GM12878 (cell line): ENCODE measurements at regions not wholly inside any gene's neighbourhood (a gene's known extent, or its start where the extent isn't known, plus 50 kb on each side); places are given as distances from the start of the nearest gene placed in this dataset.

Source experiments
- ASH2L ChIP-seq: fragments of 300-600, 200-600 bp; sonication (generic); IDR thresholded peaks from 2 replicates; pipeline ENCODE4 v1.6.1; 2017; ENCODE audit warnings: low read depth, mild to moderate bottlenecking, borderline replicate concordance
- ATF7 ChIP-seq: fragments of 450-650 bp; IDR thresholded peaks from 2 replicates; pipeline ENCODE4 v1.6.1; 2016; ENCODE audit warnings: low read depth, mild to moderate bottlenecking
- BCL3 ChIP-seq: IDR thresholded peaks from 2 replicates; pipeline ENCODE4 v1.6.1; 2011; ENCODE audit warnings: borderline replicate concordance, low read depth, mild to moderate bottlenecking, moderate library complexity, low read length; ENCODE audit not compliant: insufficient read depth, poor library complexity, severe bottlenecking
- CREM ChIP-seq: IDR thresholded peaks from 2 replicates; pipeline ENCODE4 v1.6.1; 2014; ENCODE audit warnings: antibody characterized with exemption, low read depth
- EED ChIP-seq: sonication (generic); IDR thresholded peaks from 2 replicates; pipeline ENCODE4 v1.6.1; 2016; ENCODE audit warnings: antibody characterized with exemption, low read depth
- EP300 ChIP-seq, 2 experiments: fragments of 150-350 bp in 1 of 2; IDR thresholded peaks; 2 replicates each; pipeline ENCODE4 v1.6.1; 2011 to 2012; ENCODE audit warnings: low read depth in 2 of 2, low read length in 2 of 2, borderline replicate concordance in 1 of 2, improper control_type of control experiment in 1 of 2, inconsistent platforms in 1 of 2; ENCODE audit not compliant: control insufficient read depth in 1 of 2
- IKZF1 ChIP-seq: fragments of 450-650 bp; conservative IDR thresholded peaks from 2 replicates; pipeline ENCODE4 v1.6.1; 2017; ENCODE audit warnings: antibody characterized with exemption, mild to moderate bottlenecking
- MEF2A ChIP-seq: IDR thresholded peaks from 2 replicates; pipeline ENCODE4 v1.6.1; 2011; ENCODE audit warnings: low read depth, mild to moderate bottlenecking, low read length, moderate library complexity; ENCODE audit not compliant: insufficient read depth
- MTA3 ChIP-seq: IDR thresholded peaks from 2 replicates; pipeline ENCODE4 v1.6.1; 2012; ENCODE audit warnings: low read length, inconsistent platforms, borderline replicate concordance
- NR2C1 ChIP-seq: fragments of 450-650 bp; IDR thresholded peaks from 2 replicates; pipeline ENCODE4 v1.6.1; 2017; ENCODE audit warnings: antibody characterized with exemption, mild to moderate bottlenecking, moderate library complexity
- POU2F2 ChIP-seq: IDR thresholded peaks from 3 replicates; pipeline ENCODE4 v1.6.1; 2011; ENCODE audit warnings: low read depth, mild to moderate bottlenecking, low read length, borderline replicate concordance
- RCOR1 ChIP-seq: conservative IDR thresholded peaks from 2 replicates; pipeline ENCODE4 v1.6.1; 2012; ENCODE audit warnings: low read depth, low read length, improper control_type of control experiment
- SIX5 ChIP-seq: IDR thresholded peaks from 2 replicates; pipeline ENCODE4 v1.6.1; 2011; ENCODE audit warnings: mild to moderate bottlenecking, low read depth, low read length, moderate library complexity; ENCODE audit not compliant: severe bottlenecking
- YY1 ChIP-seq: IDR thresholded peaks from 2 replicates; pipeline ENCODE4 v1.6.1; 2011; ENCODE audit warnings: low read depth, mild to moderate bottlenecking, low read length
- TF ChIP-seq, protein P1 (sequence below): IDR thresholded peaks from 2 replicates; pipeline ENCODE4 v1.6.1; 2012; ENCODE audit warnings: improper control_type of control experiment, low read depth, low read length; ENCODE audit not compliant: insufficient replicate concordance
- TF ChIP-seq, protein P2 (sequence below): fragments of 450-650 bp; IDR thresholded peaks from 2 replicates; pipeline ENCODE4 v1.6.1; 2017; ENCODE audit warnings: mild to moderate bottlenecking, low read depth, inconsistent platforms; ENCODE audit not compliant: poor library complexity, severe bottlenecking
- TF ChIP-seq, protein P3 (sequence below): fragments of 450-650 bp; IDR thresholded peaks from 2 replicates; pipeline ENCODE4 v1.6.1; 2017; ENCODE audit warnings: mild to moderate bottlenecking, moderate library complexity

DNA sequence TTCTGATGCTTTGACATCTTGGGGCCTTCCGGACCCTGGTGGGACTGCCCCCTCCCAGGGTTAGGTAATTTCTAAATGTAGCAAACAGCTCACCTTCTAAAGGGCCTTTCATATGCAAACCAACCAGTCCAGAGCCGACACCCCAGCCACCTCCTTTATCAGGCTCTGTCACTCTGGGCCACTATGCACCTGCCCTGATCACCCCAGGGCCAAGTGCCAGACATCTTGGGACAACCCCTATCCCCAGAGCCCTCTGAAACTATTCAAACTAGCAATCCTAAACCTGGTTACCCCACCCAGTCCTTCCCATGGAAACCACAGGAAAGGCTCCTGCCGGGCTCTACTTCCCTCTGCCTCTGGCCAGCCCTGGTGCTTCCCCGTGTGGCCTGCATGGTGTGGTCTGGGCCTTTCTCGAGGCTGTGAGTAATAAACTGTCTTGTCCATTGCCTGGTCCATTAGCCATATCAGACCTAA is 91.2 kb upstream of the TNRC6C start (continued):
- TF ChIP-seq, protein P1, sequence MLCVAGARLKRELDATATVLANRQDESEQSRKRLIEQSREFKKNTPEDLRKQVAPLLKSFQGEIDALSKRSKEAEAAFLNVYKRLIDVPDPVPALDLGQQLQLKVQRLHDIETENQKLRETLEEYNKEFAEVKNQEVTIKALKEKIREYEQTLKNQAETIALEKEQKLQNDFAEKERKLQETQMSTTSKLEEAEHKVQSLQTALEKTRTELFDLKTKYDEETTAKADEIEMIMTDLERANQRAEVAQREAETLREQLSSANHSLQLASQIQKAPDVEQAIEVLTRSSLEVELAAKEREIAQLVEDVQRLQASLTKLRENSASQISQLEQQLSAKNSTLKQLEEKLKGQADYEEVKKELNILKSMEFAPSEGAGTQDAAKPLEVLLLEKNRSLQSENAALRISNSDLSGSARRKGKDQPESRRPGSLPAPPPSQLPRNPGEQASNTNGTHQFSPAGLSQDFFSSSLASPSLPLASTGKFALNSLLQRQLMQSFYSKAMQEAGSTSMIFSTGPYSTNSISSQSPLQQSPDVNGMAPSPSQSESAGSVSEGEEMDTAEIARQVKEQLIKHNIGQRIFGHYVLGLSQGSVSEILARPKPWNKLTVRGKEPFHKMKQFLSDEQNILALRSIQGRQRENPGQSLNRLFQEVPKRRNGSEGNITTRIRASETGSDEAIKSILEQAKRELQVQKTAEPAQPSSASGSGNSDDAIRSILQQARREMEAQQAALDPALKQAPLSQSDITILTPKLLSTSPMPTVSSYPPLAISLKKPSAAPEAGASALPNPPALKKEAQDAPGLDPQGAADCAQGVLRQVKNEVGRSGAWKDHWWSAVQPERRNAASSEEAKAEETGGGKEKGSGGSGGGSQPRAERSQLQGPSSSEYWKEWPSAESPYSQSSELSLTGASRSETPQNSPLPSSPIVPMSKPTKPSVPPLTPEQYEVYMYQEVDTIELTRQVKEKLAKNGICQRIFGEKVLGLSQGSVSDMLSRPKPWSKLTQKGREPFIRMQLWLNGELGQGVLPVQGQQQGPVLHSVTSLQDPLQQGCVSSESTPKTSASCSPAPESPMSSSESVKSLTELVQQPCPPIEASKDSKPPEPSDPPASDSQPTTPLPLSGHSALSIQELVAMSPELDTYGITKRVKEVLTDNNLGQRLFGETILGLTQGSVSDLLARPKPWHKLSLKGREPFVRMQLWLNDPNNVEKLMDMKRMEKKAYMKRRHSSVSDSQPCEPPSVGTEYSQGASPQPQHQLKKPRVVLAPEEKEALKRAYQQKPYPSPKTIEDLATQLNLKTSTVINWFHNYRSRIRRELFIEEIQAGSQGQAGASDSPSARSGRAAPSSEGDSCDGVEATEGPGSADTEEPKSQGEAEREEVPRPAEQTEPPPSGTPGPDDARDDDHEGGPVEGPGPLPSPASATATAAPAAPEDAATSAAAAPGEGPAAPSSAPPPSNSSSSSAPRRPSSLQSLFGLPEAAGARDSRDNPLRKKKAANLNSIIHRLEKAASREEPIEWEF: no peak
- TF ChIP-seq NR2C1: no peak
- no peak for TF ChIP-seq MTA3
- TF ChIP-seq BCL3: no peak
- TF ChIP-seq ATF7: peak; percentile 91
- TF ChIP-seq IKZF1: peak; percentile 92
- peak; percentile 77 for TF ChIP-seq MEF2A
- TF ChIP-seq ASH2L: no peak
- peak; percentile 80 for TF ChIP-seq EED
- TF ChIP-seq EP300 (IDR thresholded peaks at IDR 0.05; ENCODE audit: borderline replicate concordance in 1 of 2, control insufficient read depth in 1 of 2, low read depth in 2 of 2, low read length in 2 of 2): 0 out of 4 replicates have a peak, but pooled peaks of 1 of the 2 experiments have one; percentile 16
- TF ChIP-seq, protein P2, sequence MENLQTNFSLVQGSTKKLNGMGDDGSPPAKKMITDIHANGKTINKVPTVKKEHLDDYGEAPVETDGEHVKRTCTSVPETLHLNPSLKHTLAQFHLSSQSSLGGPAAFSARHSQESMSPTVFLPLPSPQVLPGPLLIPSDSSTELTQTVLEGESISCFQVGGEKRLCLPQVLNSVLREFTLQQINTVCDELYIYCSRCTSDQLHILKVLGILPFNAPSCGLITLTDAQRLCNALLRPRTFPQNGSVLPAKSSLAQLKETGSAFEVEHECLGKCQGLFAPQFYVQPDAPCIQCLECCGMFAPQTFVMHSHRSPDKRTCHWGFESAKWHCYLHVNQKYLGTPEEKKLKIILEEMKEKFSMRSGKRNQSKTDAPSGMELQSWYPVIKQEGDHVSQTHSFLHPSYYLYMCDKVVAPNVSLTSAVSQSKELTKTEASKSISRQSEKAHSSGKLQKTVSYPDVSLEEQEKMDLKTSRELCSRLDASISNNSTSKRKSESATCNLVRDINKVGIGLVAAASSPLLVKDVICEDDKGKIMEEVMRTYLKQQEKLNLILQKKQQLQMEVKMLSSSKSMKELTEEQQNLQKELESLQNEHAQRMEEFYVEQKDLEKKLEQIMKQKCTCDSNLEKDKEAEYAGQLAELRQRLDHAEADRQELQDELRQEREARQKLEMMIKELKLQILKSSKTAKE: peak; percentile 78
- TF ChIP-seq CREM: peak; percentile 34; the same call in 1 of the 2 replicates
- TF ChIP-seq SIX5: no peak
- peak; percentile 55; the same call in 2 of the 3 replicates for TF ChIP-seq POU2F2
- peak; percentile 27; the same call in 1 of the 2 replicates for TF ChIP-seq YY1
- no peak for TF ChIP-seq RCOR1
- TF ChIP-seq, protein P3, sequence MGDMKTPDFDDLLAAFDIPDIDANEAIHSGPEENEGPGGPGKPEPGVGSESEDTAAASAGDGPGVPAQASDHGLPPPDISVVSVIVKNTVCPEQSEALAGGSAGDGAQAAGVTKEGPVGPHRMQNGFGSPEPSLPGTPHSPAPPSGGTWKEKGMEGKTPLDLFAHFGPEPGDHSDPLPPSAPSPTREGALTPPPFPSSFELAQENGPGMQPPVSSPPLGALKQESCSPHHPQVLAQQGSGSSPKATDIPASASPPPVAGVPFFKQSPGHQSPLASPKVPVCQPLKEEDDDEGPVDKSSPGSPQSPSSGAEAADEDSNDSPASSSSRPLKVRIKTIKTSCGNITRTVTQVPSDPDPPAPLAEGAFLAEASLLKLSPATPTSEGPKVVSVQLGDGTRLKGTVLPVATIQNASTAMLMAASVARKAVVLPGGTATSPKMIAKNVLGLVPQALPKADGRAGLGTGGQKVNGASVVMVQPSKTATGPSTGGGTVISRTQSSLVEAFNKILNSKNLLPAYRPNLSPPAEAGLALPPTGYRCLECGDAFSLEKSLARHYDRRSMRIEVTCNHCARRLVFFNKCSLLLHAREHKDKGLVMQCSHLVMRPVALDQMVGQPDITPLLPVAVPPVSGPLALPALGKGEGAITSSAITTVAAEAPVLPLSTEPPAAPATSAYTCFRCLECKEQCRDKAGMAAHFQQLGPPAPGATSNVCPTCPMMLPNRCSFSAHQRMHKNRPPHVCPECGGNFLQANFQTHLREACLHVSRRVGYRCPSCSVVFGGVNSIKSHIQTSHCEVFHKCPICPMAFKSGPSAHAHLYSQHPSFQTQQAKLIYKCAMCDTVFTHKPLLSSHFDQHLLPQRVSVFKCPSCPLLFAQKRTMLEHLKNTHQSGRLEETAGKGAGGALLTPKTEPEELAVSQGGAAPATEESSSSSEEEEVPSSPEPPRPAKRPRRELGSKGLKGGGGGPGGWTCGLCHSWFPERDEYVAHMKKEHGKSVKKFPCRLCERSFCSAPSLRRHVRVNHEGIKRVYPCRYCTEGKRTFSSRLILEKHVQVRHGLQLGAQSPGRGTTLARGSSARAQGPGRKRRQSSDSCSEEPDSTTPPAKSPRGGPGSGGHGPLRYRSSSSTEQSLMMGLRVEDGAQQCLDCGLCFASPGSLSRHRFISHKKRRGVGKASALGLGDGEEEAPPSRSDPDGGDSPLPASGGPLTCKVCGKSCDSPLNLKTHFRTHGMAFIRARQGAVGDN: peak; percentile 53
